ENCODE measurements at regions not wholly inside any gene's neighbourhood (a gene's known extent, or its start where the extent isn't known, plus 50 kb on each side); places are given as distances from the start of the nearest gene placed in this dataset.

GRCh38 chr20:12358006-12358654, 440.4 kb downstream of the BTBD3 start (continued):
- TF ChIP-seq PRDM10 (IDR thresholded peaks at IDR 0.05; ENCODE audit: partially characterized antibody) (no peak), HDAC1 (IDR thresholded peaks at IDR 0.05) (no peak), STAT6 (CRISPR knock-in tag; IDR thresholded peaks at IDR 0.05) (no peak), ELF4 (CRISPR knock-in tag; IDR thresholded peaks at IDR 0.05) (no peak), BDP1 (IDR thresholded peaks at IDR 0.05; ENCODE audit: insufficient read depth, insufficient read length) (no peak), ZNF174 (CRISPR knock-in tag; IDR thresholded peaks at IDR 0.05) (no peak), ESRRA (IDR thresholded peaks at IDR 0.05; ENCODE audit: borderline replicate concordance, low read depth) (no peak), MTA1 (IDR thresholded peaks at IDR 0.05; ENCODE audit: borderline replicate concordance) (no peak), ZBTB5 (IDR thresholded peaks at IDR 0.05) (no peak)
- TF ChIP-seq, protein P1, sequence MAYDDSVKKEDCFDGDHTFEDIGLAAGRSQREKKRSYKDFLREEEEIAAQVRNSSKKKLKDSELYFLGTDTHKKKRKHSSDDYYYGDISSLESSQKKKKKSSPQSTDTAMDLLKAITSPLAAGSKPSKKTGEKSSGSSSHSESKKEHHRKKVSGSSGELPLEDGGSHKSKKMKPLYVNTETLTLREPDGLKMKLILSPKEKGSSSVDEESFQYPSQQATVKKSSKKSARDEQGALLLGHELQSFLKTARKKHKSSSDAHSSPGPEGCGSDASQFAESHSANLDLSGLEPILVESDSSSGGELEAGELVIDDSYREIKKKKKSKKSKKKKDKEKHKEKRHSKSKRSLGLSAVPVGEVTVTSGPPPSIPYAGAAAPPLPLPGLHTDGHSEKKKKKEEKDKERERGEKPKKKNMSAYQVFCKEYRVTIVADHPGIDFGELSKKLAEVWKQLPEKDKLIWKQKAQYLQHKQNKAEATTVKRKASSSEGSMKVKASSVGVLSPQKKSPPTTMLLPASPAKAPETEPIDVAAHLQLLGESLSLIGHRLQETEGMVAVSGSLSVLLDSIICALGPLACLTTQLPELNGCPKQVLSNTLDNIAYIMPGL (CRISPR knock-in tag; IDR thresholded peaks at IDR 0.05) = no peak
